HEK293 (cell line): ENCODE measurements at regions not wholly inside any gene's neighbourhood (a gene's known extent, or its start where the extent isn't known, plus 50 kb on each side); places are given as distances from the start of the nearest gene placed in this dataset.

Experiments used
- BCL11A ChIP-seq: fragments of 450-650 bp; formaldehyde crosslinking; IDR thresholded peaks from 2 replicates; pipeline ENCODE4 v1.5.1; 2016; ENCODE audit warnings: low read depth, missing biosample characterization, missing genetic modification characterization
- GLI2 ChIP-seq: fragments of 450-650 bp; formaldehyde crosslinking; IDR thresholded peaks from 2 replicates; pipeline ENCODE4; 2017; ENCODE audit warnings: missing biosample characterization, missing genetic modification characterization, low read depth, borderline replicate concordance
- OSR2 ChIP-seq: fragments of 450-650 bp; formaldehyde crosslinking; IDR thresholded peaks from 2 replicates; pipeline ENCODE4 v1.5.1; 2016; ENCODE audit warnings: missing biosample characterization, missing genetic modification characterization
- SP2 ChIP-seq: fragments of 450-650 bp; formaldehyde crosslinking; IDR thresholded peaks from 2 replicates; pipeline ENCODE4 v1.5.1; 2016; ENCODE audit warnings: missing biosample characterization, missing genetic modification characterization
- TCF7L2 ChIP-seq: IDR thresholded peaks from 2 replicates; pipeline ENCODE4 v1.6.1; 2011; ENCODE audit warnings: low read depth, mild to moderate bottlenecking, inconsistent platforms, low read length, moderate library complexity, borderline replicate concordance
- YY2 ChIP-seq: fragments of 450-650 bp; formaldehyde crosslinking; IDR thresholded peaks from 2 replicates; pipeline ENCODE4 v1.5.1; 2016; ENCODE audit warnings: missing biosample characterization, missing genetic modification characterization
- ZNF138 ChIP-seq: fragments of 450-650 bp; formaldehyde crosslinking; IDR thresholded peaks from 2 replicates; pipeline ENCODE4 v1.5.1; 2016; ENCODE audit warnings: missing biosample characterization, missing genetic modification characterization, borderline replicate concordance
- ZNF2 ChIP-seq: fragments of 450-650 bp; formaldehyde crosslinking; IDR thresholded peaks from 2 replicates; pipeline ENCODE4 v1.5.1; 2016; ENCODE audit warnings: missing biosample characterization, missing genetic modification characterization
- ZNF416 ChIP-seq: fragments of 450-650 bp; formaldehyde crosslinking; IDR thresholded peaks from 2 replicates; pipeline ENCODE4 v1.5.1; 2016; ENCODE audit warnings: missing biosample characterization, missing genetic modification characterization
- ZNF501 ChIP-seq: fragments of 450-650 bp; formaldehyde crosslinking; IDR thresholded peaks from 2 replicates; pipeline ENCODE4 v1.5.1; 2016; ENCODE audit warnings: missing biosample characterization, missing genetic modification characterization
- TF ChIP-seq, protein P1 (sequence below): fragments of 450-650 bp; formaldehyde crosslinking; IDR thresholded peaks from 2 replicates; pipeline ENCODE4 v1.5.1; 2016; ENCODE audit warnings: missing biosample characterization, missing genetic modification characterization

DNA sequence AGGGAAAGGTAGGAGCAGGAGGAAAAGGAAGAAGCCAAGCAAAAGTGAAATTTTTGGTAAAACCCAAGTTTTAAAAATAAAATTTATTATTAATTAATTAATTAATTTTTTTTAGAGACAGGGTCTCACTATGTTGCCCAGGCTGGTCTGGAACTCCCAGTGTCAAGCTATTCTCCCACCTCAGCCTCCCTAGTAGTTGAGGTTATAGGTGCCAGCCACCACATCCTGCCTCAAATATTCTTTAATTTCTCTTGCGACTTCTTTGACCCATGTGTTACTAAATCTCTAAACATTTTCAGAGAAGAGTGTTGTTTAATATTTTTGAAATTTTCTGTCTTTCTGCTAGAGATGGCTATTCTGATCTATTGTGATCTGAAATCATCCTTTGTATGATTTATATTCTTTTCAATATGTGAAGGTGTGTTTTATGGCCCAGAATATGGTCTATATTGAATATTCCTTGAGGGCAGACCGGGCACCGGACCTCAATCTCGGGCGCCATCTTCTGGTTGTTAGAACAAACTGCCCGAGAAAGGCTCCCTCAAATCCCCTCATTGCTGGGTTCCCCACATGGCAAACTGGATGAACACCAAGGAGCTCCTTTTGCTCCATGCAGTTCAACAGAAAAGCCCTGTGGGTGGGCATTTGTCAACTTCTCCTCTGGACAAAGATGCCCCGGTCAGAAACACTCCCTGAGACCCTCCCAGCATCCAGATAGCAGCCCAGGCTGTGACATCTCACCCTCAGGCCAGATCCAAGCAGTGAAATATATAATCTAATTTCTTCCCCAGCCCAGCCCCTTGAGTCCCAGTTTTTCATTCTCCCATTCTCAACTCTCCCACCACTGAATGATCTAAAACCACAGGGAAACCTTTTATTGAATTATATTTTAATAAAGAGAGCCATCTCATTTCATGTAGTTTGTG, 110.5 kb downstream of the ASCL4 start:
- no peak for TF ChIP-seq OSR2 (tag by site-specific recombination)
- no peak for TF ChIP-seq ZNF416
- TF ChIP-seq TCF7L2: no peak
- TF ChIP-seq, protein P1, sequence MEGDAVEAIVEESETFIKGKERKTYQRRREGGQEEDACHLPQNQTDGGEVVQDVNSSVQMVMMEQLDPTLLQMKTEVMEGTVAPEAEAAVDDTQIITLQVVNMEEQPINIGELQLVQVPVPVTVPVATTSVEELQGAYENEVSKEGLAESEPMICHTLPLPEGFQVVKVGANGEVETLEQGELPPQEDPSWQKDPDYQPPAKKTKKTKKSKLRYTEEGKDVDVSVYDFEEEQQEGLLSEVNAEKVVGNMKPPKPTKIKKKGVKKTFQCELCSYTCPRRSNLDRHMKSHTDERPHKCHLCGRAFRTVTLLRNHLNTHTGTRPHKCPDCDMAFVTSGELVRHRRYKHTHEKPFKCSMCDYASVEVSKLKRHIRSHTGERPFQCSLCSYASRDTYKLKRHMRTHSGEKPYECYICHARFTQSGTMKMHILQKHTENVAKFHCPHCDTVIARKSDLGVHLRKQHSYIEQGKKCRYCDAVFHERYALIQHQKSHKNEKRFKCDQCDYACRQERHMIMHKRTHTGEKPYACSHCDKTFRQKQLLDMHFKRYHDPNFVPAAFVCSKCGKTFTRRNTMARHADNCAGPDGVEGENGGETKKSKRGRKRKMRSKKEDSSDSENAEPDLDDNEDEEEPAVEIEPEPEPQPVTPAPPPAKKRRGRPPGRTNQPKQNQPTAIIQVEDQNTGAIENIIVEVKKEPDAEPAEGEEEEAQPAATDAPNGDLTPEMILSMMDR (tag by site-specific recombination): peak; percentile 39; the same call in 1 of the 2 replicates
- no peak for TF ChIP-seq YY2 (tag by site-specific recombination)
- no peak for TF ChIP-seq BCL11A (tag by site-specific recombination)
- no peak for TF ChIP-seq GLI2 (tag by site-specific recombination)
- no peak for TF ChIP-seq ZNF2 (tag by site-specific recombination)
- no peak for TF ChIP-seq ZNF501 (tag by site-specific recombination)
- no peak for TF ChIP-seq ZNF138 (tag by site-specific recombination)
- no peak for TF ChIP-seq SP2 (tag by site-specific recombination)
